A673 (cell line): ENCODE measurements at regions not wholly inside any gene's neighbourhood (a gene's known extent, or its start where the extent isn't known, plus 50 kb on each side); places are given as distances from the start of the nearest gene placed in this dataset.

ENCODE experiments used
- BruUV-seq: library from RNA; stranded (reverse); fragments of 400-500 nt; replicated peaks from 2 replicates; lab custom pipeline; 2021; lab: Mats Ljungman, UMichigan
- CTCF ChIA-PET: fragments of 300-600 bp; sonication (Branson Sonifier 250); formaldehyde crosslinking; loops from one replicate; lab custom pipeline; 2022; ENCODE audit warnings: antibody characterized with exemption; lab: Charles Lee
- POLR2A ChIA-PET: fragments of 300-600 bp; sonication (Branson Sonifier 250); formaldehyde crosslinking; loops from one replicate; lab custom pipeline; 2022; ENCODE audit warnings: antibody characterized with exemption; ENCODE audit not compliant: low non-redundant PET; lab: Charles Lee
- DNase-seq: peaks from one replicate; pipeline ENCODE4 v3.0.0-alpha.2; 2015; ENCODE audit warnings: low spot score
- H3K27ac ChIP-seq: fragments of 200-600 bp; sonication (generic); 2 replicates; pipeline ENCODE4 v1.5.1; 2016; ENCODE audit warnings: mixed run types, low read depth, mild to moderate bottlenecking, mixed read lengths, antibody characterized with exemption, low read length; ENCODE audit not compliant: poor library complexity, severe bottlenecking
- H3K27me3 ChIP-seq: fragments of 200-600 bp; sonication (generic); replicated peaks from 2 replicates; pipeline ENCODE4 v1.6.1; 2017; ENCODE audit warnings: mixed run types, low read depth, mild to moderate bottlenecking, mixed read lengths, antibody characterized with exemption, low read length; ENCODE audit not compliant: insufficient read depth, poor library complexity
- H3K36me3 ChIP-seq: fragments of 200-600 bp; sonication (generic); 2 replicates; pipeline ENCODE4 v1.6.1; 2016; ENCODE audit warnings: mixed run types, mild to moderate bottlenecking, mixed read lengths, antibody characterized with exemption, low read length; ENCODE audit not compliant: insufficient read depth, poor library complexity, severe bottlenecking
- H3K4me1 ChIP-seq: fragments of 200-600 bp; sonication (generic); 2 replicates; pipeline ENCODE4 v1.6.1; 2017; ENCODE audit warnings: mixed run types, mild to moderate bottlenecking, mixed read lengths, antibody characterized with exemption, low read length; ENCODE audit not compliant: insufficient read depth, poor library complexity, severe bottlenecking
- H3K4me3 ChIP-seq: fragments of 200-600 bp; sonication (generic); 2 replicates; pipeline ENCODE4 v1.5.1; 2016; ENCODE audit warnings: low read depth, mixed run types, mild to moderate bottlenecking, mixed read lengths, low read length; ENCODE audit not compliant: poor library complexity, severe bottlenecking
- H3K9me3 ChIP-seq: fragments of 200-600 bp; sonication (generic); 2 replicates; pipeline ENCODE4 v1.6.1; 2016; ENCODE audit warnings: mixed run types, low read depth, mild to moderate bottlenecking, mixed read lengths, antibody characterized with exemption, low read length; ENCODE audit not compliant: poor library complexity, severe bottlenecking
- EZH2 ChIP-seq: fragments of 200-600 bp; sonication (generic); IDR thresholded peaks from 2 replicates; pipeline ENCODE4 v1.6.1; 2017; ENCODE audit warnings: borderline replicate concordance, low read depth, mild to moderate bottlenecking, mixed read lengths, antibody characterized with exemption, low read length; ENCODE audit not compliant: poor library complexity, severe bottlenecking
- intact Hi-C: fragments of 100-400 bp; cut with micrococcal nuclease; formaldehyde crosslinking; loops from one replicate; pipeline ENCODE4 v1.10.0; 2022; ENCODE audit not compliant: unreplicated experiment
- TF ChIP-seq, protein P1 (sequence below): fragments of 300-800, 200-600 bp; sonication (generic); conservative IDR thresholded peaks from 2 replicates; pipeline ENCODE4 v1.5.1; 2017; ENCODE audit warnings: low read depth, mild to moderate bottlenecking, antibody characterized with exemption, low read length, moderate library complexity, mixed read lengths

DNA sequence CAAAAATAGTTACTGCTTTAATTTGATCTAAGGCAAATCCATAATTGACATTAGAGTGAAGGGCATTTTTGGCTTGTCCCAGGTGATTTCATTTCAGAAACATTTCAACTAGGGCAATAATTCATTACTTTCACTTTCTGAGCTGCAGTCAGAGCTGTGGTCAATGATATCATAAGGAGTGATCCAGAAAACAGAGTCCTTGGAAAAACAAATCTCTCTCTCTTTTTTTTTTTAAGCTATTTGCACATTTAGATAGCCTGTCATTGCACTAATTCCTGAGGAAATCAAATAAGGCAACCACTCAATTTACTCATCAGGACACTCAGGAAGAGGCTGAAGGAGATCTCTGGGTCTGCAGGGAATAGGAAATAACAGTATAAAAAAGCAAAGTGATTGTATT is 269.5 kb upstream of the LRRC3B start:
- Histone ChIP-seq H3K4me1 (no peaks in the 10 kb centered on the region), H3K4me3 (no peak overlapping the region), H3K27ac (no peak overlapping the region), H3K27me3 (no peaks in the 10 kb centered on the region), H3K36me3 (no peaks in the 10 kb centered on the region), H3K9me3 (peaks cover 18% of the 10 kb centered on the region)
- DNase-seq, result no peak
- no TSS peak for BruUV-seq
- CTCF ChIA-PET, result no interaction called here
- intact Hi-C loops, result no loop called here
- TF ChIP-seq EZH2, result no peak
- TF ChIP-seq, protein P1, sequence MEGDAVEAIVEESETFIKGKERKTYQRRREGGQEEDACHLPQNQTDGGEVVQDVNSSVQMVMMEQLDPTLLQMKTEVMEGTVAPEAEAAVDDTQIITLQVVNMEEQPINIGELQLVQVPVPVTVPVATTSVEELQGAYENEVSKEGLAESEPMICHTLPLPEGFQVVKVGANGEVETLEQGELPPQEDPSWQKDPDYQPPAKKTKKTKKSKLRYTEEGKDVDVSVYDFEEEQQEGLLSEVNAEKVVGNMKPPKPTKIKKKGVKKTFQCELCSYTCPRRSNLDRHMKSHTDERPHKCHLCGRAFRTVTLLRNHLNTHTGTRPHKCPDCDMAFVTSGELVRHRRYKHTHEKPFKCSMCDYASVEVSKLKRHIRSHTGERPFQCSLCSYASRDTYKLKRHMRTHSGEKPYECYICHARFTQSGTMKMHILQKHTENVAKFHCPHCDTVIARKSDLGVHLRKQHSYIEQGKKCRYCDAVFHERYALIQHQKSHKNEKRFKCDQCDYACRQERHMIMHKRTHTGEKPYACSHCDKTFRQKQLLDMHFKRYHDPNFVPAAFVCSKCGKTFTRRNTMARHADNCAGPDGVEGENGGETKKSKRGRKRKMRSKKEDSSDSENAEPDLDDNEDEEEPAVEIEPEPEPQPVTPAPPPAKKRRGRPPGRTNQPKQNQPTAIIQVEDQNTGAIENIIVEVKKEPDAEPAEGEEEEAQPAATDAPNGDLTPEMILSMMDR, result no peak
- POLR2A ChIA-PET, result no interaction called here

DNA sequence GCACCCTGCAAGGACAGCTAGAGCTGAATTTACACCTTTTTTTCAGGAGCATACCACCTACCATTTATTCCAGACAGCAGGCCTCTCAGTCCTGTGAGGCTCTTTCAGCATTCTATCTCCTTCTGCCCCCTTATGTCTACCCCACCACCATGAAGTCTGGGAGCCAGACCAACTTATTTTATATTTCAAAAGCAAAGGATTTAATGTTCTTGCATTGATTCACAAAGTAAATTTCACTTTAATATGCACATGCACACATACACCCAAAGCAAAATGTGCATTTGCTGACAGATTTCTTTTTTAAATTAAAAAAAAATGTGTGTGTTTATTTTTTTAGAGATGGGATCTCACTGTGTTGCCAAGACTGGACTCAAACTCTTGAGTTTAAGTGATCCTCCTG is 264.2 kb upstream of the LRRC3B start:
- ChIA-PET CTCF (no interaction called here), POLR2A (no interaction called here)
- intact Hi-C loops, result no loop called here
- BruUV-seq, result no TSS peak
- H3K36me3 ChIP-seq, result no peaks in the 10 kb centered on the region
- H3K4me1 ChIP-seq, result no peaks in the 10 kb centered on the region
- TF ChIP-seq, protein P1, result no peak
- TF ChIP-seq EZH2, result no peak
- DNase-seq, result no peak
- H3K27ac ChIP-seq, result no peak overlapping the region
- no peaks in the 10 kb centered on the region for H3K27me3 ChIP-seq
- no peaks in the 10 kb centered on the region for H3K9me3 ChIP-seq
- no peak overlapping the region for H3K4me3 ChIP-seq

DNA sequence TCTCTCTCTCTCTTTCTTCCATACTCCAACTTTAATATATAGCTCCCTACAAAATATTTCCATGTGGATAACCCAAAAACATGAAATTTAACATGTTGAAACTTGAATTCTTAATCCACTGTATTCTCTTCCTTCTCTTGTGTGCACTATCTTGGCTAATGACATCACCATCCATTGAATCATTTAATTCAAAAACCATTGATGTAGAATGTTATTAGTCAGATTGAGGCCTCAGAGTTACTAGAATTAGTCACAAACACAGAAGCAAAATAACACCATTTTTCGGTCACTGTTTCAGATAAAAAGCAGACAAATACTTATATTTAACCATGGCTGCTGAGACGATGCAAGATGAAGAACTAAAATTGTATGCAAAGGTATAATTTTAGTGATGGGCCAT is 256.9 kb upstream of the LRRC3B start:
- no TSS peak for BruUV-seq
- peaks cover 9% of the 10 kb centered on the region for H3K9me3 ChIP-seq
- no peak for DNase-seq
- H3K4me1 ChIP-seq, result no peaks in the 10 kb centered on the region
- no peaks in the 10 kb centered on the region for H3K27me3 ChIP-seq
- POLR2A ChIA-PET, result no interaction called here
- CTCF ChIA-PET, result no interaction called here
- H3K4me3 ChIP-seq, result no peak overlapping the region
- no peaks in the 10 kb centered on the region for H3K36me3 ChIP-seq
- intact Hi-C loops, result no loop called here
- TF ChIP-seq EZH2, result no peak
- TF ChIP-seq, protein P1, result no peak
- no peak overlapping the region for H3K27ac ChIP-seq
